LNCaP clone FGC (cell line): ENCODE measurements at regions not wholly inside any gene's neighbourhood (a gene's known extent, or its start where the extent isn't known, plus 50 kb on each side); places are given as distances from the start of the nearest gene placed in this dataset.

Experiments
- DNase-seq: peaks from one replicate; pipeline ENCODE4 v3.0.0-alpha.2; 2011; ENCODE audit warnings: low read depth
- H3K4me3 ChIP-seq: 2 replicates; pipeline ENCODE4 v1.5.1; 2011; ENCODE audit warnings: mild to moderate bottlenecking, low read depth, low read length, control low read depth
- CTCF ChIP-seq: IDR thresholded peaks from 2 replicates; pipeline ENCODE4 v1.5.1; 2012; ENCODE audit warnings: mild to moderate bottlenecking; ENCODE audit not compliant: control insufficient read depth, insufficient read depth; ENCODE audit errors: extremely low read depth

- H3K4me3 ChIP-seq = no peak overlapping the region
- no peak for TF ChIP-seq CTCF
- no peak for DNase-seq
These were observed 596.3 kb upstream of the SALL1 start for GRCh38 chr16:51747329-51747728.

GRCh38 chr16:51734220-51734619, 583.1 kb upstream of the SALL1 start:
- H3K4me3 ChIP-seq = no peak overlapping the region
- DNase-seq = peak; percentile 33
- no peak for TF ChIP-seq CTCF

GRCh38 chr16:51733181-51733580, 582.1 kb upstream of the SALL1 start:
- TF ChIP-seq CTCF = no peak
- H3K4me3 ChIP-seq = no peak overlapping the region
- DNase-seq = no peak

- DNase-seq = no peak
- TF ChIP-seq CTCF = no peak
- H3K4me3 ChIP-seq = no peak overlapping the region
These were observed 580.1 kb upstream of the SALL1 start for GRCh38 chr16:51731160-51731559.

- no peak overlapping the region for H3K4me3 ChIP-seq
- no peak for TF ChIP-seq CTCF
- DNase-seq = no peak
These were observed 572.1 kb upstream of the SALL1 start for GRCh38 chr16:51723036-51723724.

GRCh38 chr16:51722467-51722866, 571.4 kb upstream of the SALL1 start:
- TF ChIP-seq CTCF = no peak
- no peak overlapping the region for H3K4me3 ChIP-seq
- DNase-seq = no peak

- no peak for DNase-seq
- H3K4me3 ChIP-seq = no peak overlapping the region
- TF ChIP-seq CTCF = no peak
These were observed 568.3 kb upstream of the SALL1 start for GRCh38 chr16:51719376-51719775.
